Hepatocyte (in vitro differentiated cells): ENCODE measurements at regions not wholly inside any gene's neighbourhood (a gene's known extent, or its start where the extent isn't known, plus 50 kb on each side); places are given as distances from the start of the nearest gene placed in this dataset.

Experiments used
- EZH2 ChIP-seq: fragments of 200-600 bp; sonication (generic); IDR thresholded peaks from 2 replicates; pipeline ENCODE4 v1.6.1; 2016; ENCODE audit warnings: antibody characterized with exemption, mild to moderate bottlenecking, borderline replicate concordance
- TF ChIP-seq, protein P1 (sequence below): fragments of 200-600 bp; sonication (generic); IDR thresholded peaks from 2 replicates; pipeline ENCODE4 v1.5.1; 2016; ENCODE audit warnings: antibody characterized with exemption, mild to moderate bottlenecking; ENCODE audit not compliant: poor library complexity

DNA sequence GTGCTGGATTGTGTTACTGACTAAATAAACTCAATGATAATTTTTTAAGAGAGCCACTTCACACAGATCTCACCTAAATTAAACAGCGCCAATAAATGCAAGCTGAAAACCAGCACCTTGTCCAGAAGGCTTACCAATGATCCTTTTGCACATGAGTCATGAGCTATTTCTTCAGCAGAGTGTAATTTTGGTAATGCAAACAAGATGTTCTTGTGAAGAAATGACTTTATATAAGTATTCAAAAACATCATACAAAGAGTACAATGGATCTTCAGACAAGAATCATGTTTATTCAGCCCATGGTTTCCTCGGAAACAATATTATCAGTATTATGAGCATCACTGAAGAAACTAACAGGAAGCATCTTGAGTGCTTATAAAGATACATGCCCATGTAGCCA is 263.8 kb upstream of the UBE2E2 start:
- TF ChIP-seq EZH2 = no peak
- TF ChIP-seq, protein P1, sequence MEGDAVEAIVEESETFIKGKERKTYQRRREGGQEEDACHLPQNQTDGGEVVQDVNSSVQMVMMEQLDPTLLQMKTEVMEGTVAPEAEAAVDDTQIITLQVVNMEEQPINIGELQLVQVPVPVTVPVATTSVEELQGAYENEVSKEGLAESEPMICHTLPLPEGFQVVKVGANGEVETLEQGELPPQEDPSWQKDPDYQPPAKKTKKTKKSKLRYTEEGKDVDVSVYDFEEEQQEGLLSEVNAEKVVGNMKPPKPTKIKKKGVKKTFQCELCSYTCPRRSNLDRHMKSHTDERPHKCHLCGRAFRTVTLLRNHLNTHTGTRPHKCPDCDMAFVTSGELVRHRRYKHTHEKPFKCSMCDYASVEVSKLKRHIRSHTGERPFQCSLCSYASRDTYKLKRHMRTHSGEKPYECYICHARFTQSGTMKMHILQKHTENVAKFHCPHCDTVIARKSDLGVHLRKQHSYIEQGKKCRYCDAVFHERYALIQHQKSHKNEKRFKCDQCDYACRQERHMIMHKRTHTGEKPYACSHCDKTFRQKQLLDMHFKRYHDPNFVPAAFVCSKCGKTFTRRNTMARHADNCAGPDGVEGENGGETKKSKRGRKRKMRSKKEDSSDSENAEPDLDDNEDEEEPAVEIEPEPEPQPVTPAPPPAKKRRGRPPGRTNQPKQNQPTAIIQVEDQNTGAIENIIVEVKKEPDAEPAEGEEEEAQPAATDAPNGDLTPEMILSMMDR = no peak
